22Rv1 (cell line): ENCODE measurements at regions not wholly inside any gene's neighbourhood (a gene's known extent, or its start where the extent isn't known, plus 50 kb on each side); places are given as distances from the start of the nearest gene placed in this dataset.

ENCODE experiments used
- ZFX ChIP-seq: fragments of 450-650 bp; IDR thresholded peaks from 2 replicates; pipeline ENCODE4 v1.6.1; 2017; ENCODE audit warnings: antibody characterized with exemption, borderline replicate concordance
- TF ChIP-seq, protein P1 (sequence below): fragments of 450-650 bp; IDR thresholded peaks from 2 replicates; pipeline ENCODE4 v1.5.1; 2017; ENCODE audit warnings: mild to moderate bottlenecking

DNA sequence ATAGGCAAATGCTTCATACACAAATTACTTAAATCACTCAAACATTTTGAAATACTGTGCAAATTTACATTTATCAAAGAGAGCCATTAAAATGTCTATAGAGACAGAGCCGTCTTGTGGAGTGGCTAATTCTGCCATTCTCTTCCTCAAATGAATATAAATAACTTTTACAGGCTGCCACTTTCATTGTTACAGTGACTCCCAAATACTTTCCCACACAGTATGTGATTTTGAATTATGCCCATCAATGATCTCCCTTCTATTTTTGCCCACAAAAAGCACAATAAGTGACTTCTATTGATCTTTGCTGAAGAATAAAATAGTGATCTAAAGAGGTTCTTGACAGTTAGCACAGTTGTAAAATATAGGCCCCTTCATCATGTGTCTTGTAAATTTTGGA is 1244.9 kb downstream of the PCDH17 start:
- TF ChIP-seq, protein P1, sequence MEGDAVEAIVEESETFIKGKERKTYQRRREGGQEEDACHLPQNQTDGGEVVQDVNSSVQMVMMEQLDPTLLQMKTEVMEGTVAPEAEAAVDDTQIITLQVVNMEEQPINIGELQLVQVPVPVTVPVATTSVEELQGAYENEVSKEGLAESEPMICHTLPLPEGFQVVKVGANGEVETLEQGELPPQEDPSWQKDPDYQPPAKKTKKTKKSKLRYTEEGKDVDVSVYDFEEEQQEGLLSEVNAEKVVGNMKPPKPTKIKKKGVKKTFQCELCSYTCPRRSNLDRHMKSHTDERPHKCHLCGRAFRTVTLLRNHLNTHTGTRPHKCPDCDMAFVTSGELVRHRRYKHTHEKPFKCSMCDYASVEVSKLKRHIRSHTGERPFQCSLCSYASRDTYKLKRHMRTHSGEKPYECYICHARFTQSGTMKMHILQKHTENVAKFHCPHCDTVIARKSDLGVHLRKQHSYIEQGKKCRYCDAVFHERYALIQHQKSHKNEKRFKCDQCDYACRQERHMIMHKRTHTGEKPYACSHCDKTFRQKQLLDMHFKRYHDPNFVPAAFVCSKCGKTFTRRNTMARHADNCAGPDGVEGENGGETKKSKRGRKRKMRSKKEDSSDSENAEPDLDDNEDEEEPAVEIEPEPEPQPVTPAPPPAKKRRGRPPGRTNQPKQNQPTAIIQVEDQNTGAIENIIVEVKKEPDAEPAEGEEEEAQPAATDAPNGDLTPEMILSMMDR = no peak
- no peak for TF ChIP-seq ZFX
